Prostate gland (tissue), 2 donors: ENCODE measurements at regions not wholly inside any gene's neighbourhood (a gene's known extent, or its start where the extent isn't known, plus 50 kb on each side); places are given as distances from the start of the nearest gene placed in this dataset.

ENCODE experiments used
- CTCF ChIP-seq, 4 experiments: fragments of 200-600 bp in 2 of 4; fragments of 450-650 bp in 2 of 4; sonication (generic) in 2 of 4; IDR thresholded peaks; 1 replicate in 3 of 4; 2 replicates in 1 of 4; pipeline ENCODE4 v1.5.1; 2016 to 2019; ENCODE audit warnings: antibody characterized with exemption in 4 of 4, mild to moderate bottlenecking in 2 of 4, moderate library complexity in 2 of 4
- POLR2A ChIP-seq: fragments of 450-650 bp; IDR thresholded peaks from one replicate; pipeline ENCODE4 v1.6.1; 2016; ENCODE audit warnings: antibody characterized with exemption, mild to moderate bottlenecking
- POLR2AphosphoS5 ChIP-seq: sonication (generic); formaldehyde crosslinking; IDR thresholded peaks from one replicate; pipeline ENCODE4 v1.6.1; 2017; ENCODE audit warnings: antibody characterized with exemption

- no peak for TF ChIP-seq CTCF (IDR thresholded peaks at IDR 0.05)
- no peak for TF ChIP-seq POLR2A
- TF ChIP-seq POLR2AphosphoS5 = no peak
These were observed 333.7 kb upstream of the PROK2 start for GRCh38 chr3:72118628-72119027.
